ENCODE measurements at regions not wholly inside any gene's neighbourhood (a gene's known extent, or its start where the extent isn't known, plus 50 kb on each side); places are given as distances from the start of the nearest gene placed in this dataset.

- in situ Hi-C loops (cut with MboI; ENCODE audit: low sequenced_read_pairs), result no loop called here
Measured at GRCh38 chr9:73643379-73644013, 491.8 kb downstream of the ANXA1 start.

- in situ Hi-C loops (cut with MboI; ENCODE audit: low sequenced_read_pairs), result no loop called here
Measured at GRCh38 chr9:73647560-73647959, 495.9 kb downstream of the ANXA1 start.

GRCh38 chr9:73649552-73649951 lies 497.9 kb downstream of the ANXA1 start:
- in situ Hi-C loops (cut with MboI; ENCODE audit: low sequenced_read_pairs), result no loop called here

- in situ Hi-C loops (cut with MboI; ENCODE audit: low sequenced_read_pairs), result no loop called here
Measured at GRCh38 chr9:73655363-73655762, 503.7 kb downstream of the ANXA1 start.

DNA sequence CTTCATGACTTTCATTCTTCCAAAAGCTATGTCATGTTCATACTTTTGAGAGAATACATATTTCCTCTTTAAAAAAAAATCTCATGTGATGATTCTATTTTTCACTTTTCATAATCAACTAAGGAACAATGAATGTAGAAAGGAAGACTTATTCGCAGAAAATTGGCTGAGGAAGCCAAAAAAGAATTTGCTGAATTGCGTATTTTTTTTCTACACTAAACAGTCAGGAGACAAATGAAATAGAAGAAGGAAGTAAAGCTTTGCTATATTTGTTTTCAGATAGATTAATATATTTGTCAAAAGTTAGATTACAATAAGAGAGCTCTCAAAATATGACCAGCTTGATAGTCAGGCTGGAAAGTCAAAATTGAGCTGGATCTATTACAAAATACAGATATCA lies 504.2 kb downstream of the ANXA1 start:
- in situ Hi-C loops (cut with MboI; ENCODE audit: low sequenced_read_pairs), result no loop called here

- in situ Hi-C loops (cut with MboI; ENCODE audit: low sequenced_read_pairs), result no loop called here
Measured at GRCh38 chr9:73665253-73665652, 513.6 kb downstream of the ANXA1 start.

DNA sequence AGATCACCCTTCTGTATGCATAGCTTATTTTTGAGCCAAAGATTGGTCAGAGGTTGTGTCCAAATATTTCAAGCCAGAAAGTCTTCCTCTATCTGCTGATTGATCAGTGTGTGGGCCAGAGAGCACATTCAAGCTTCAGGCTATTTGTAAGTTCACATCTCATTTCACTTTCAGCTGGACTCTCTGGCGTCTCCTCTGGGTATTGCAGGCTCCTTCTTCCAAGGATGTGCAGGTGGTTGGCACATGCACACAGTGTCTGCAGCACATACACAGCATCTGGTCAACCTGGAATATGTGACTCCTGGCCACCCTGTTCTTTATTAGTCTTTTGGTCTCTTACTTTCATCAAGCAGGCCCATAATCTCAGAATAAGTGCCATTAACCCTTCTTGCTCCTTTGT lies 516.1 kb downstream of the ANXA1 start:
- in situ Hi-C loops (cut with MboI; ENCODE audit: low sequenced_read_pairs), result no loop called here

DNA sequence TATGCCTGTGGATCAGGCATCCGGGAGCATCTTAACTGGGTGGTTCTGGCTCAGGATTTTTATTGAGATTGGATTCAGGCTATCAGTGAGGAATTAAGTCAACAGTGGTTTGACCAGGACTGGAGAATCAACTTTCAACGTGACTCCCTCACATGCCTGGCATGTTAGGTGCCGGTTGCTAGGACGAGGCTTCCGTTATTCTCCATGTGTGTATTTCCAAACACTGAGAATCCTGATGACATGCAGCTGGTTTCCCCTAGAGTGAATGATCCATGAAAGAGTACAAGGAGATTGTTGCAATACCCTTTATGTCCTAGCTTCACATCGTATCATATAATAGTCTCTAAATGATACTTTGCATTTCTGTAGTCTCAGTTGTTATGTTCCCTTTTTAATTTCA lies 529.2 kb downstream of the ANXA1 start:
- in situ Hi-C loops (cut with MboI; ENCODE audit: low sequenced_read_pairs), result no loop called here

DNA sequence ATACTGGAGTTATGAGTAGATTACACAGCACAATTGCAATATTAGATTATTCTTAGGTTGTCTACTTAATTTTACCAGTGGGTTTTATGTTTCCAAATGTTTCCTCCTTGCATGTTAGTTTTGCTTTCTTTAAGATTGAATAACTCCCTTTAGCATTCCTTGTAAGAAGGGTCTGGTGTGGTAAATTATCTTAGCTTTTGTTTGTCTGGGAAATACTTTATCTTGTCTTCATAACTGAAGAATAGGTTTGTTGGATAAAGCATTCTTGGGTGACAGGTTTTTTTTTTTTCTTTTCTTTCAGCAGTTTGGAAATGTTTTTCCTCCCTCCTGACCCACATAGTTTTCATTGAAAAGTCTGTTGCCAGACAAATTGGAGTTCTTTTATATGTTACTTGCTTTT lies 531.1 kb downstream of the ANXA1 start:
- in situ Hi-C loops (cut with MboI; ENCODE audit: low sequenced_read_pairs), result no loop called here

DNA sequence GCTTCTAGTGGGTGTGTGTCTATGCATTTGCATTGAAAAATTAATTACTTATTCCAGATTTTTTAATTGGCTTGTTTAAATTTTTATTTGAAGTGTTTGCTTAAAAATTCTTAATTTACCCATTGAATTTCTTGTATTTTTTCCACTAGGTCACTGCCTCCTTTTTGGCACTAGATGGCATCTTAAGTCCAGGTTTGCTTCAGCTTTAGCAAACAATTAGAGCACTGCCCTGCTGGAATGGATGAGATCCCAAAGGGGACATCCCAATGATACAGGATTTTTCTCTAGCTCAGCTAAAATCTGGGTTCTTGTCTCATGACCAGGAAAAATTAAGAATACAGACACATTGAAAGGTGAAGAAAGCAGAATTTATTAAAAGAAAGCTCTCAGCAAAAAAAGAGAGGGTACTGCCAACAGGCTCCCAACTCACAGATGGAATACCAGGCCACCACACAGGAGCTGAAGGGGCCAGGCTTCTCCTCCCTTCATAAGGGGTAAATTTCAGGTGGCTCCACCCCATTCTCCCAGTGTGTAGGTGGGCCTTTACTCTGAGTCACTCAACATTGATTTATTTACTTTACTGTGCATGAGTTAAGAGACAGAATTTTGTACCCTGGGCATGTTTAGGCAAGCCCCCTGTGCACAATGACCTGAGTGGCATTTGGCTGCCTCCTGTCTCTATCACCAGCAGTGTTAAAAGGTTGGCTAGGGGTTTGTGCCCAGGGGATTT lies 532.4 kb downstream of the ANXA1 start:
- in situ Hi-C loops (cut with MboI; ENCODE audit: low sequenced_read_pairs), result no loop called here

GRCh38 chr9:73684601-73685000 lies 532.9 kb downstream of the ANXA1 start:
- in situ Hi-C loops (cut with MboI; ENCODE audit: low sequenced_read_pairs), result no loop called here

- in situ Hi-C loops (cut with MboI; ENCODE audit: low sequenced_read_pairs), result no loop called here
Measured at GRCh38 chr9:73685786-73686185, 534.1 kb downstream of the ANXA1 start.

DNA sequence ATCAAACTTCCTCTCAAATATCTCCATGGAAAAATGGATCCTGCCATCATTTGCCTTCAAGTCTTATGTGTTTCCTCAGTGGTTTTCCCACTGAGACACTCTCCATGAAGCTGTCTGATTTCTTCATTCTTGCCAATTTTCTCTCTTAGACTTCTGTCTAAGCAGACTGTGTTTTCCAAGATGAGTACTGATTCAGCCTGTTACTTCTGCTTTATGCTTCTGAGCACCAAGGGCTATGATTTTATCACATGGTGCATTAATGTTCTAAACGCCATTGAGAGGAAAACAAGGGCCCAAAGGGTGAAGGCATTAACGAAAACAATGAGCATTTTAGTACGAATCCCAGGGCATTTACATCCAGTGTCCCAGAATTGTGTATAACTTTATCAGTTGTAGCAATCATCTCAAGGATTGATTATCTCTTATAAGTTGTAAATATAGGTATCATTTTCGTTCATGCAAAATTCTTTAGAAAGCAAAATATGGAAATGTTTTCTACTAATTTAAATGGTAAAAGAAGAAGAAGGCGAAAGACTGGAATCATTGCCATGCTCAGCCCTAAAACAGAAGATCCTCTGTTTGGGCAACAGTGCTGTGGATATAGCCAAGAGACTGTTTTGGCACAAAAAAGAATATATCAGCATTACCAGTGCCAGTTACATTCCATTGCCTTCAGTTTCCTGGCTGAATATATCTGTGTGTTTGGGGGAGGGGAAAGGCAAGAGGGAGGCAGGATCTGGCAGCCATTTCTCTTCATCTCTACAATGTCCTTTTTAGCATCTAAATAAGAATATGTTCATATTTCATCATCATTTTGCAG lies 537.6 kb downstream of the ANXA1 start:
- in situ Hi-C loops (cut with MboI; ENCODE audit: low sequenced_read_pairs), result no loop called here

DNA sequence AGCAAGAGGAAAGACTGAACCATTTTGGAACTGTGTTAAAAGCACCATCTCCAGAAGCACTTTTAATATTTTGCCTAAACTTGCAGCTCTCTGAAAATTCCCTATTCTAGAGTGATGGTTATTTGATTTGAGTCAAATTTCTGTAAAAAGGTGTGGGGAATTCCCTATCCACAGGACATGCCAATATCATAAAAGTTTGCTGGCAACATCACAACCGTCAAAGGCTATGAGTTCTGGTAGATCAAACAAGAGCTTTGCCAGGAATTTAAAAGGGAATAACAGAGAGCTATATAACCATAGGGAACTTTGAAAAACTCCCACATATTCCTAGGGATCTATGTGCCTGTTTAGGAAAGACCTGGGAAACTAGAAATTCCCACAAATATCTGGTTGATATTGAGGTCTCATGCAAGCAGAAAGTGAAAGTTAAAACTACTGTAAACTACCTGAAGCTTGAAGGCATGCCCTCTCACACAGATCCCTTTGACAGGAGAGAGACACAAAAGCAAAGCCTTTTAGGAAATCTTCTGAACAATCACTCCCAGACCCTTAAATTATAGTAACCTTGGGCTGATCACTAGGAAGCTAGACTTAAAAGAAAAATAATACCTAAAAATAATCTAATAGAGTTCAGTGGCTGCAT lies 549.9 kb downstream of the ANXA1 start:
- in situ Hi-C loops (cut with MboI; ENCODE audit: low sequenced_read_pairs), result no loop called here

DNA sequence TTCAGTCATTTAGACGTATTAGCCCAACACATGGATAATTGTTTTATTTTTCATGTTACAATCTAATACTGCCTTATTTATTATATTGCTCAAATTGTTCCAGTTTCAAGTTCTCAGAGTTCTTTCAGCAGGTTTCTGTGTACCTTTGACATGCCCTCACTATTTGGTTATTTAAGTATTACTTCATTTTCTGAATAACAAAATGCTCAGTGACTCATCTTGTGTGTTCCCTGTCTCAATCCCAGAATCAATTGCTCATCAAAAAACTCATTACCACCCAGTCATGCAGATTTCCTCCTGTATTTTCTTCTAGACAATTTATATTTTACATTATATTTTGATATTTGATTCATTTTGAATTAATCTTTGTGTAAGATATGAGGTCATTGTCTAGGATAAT lies 562.6 kb downstream of the ANXA1 start:
- in situ Hi-C loops (cut with MboI; ENCODE audit: low sequenced_read_pairs), result no loop called here

DNA sequence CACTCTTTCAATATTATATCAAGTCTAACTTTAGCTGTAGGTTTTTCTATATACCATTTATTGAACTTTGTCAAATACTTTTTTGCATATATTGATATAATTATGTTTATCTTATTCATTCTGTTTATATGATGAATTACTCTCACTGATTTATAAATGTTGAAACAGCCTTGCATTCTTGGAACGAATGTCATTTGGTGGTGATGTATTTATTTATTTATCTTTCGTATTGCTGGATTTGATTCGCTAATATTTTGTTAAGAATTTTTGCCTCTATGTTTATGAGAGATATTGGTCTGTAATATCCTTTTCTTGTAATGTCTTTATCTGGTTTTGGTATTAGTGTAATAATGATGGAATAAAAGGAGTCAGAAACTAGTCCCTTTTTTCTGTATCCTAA lies 563.9 kb downstream of the ANXA1 start:
- in situ Hi-C loops (cut with MboI; ENCODE audit: low sequenced_read_pairs), result no loop called here

DNA sequence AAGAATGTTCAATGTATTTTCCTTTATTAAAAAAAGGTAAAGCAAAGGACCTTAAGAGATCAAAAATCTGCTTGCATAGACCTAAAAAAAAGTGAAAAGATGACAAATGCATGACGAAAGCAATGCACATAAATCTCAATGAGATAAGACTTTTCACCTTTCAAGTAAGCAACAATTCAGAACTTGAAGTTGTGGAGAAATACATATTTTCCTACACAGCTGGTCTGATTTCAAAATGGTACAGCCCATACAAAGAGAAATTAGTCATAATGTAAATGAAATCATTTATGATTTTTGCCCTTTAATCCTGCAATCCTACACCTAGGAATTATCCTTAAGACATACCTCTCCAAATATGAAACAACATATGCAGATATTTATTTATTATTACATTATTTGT lies 568.0 kb downstream of the ANXA1 start:
- in situ Hi-C loops (cut with MboI; ENCODE audit: low sequenced_read_pairs), result no loop called here

- in situ Hi-C loops (cut with MboI; ENCODE audit: low sequenced_read_pairs), result no loop called here
Measured at GRCh38 chr9:73720601-73721000, 568.9 kb downstream of the ANXA1 start.

GRCh38 chr9:73736270-73736669 lies 584.6 kb downstream of the ANXA1 start:
- in situ Hi-C loops (cut with MboI; ENCODE audit: low sequenced_read_pairs), result no loop called here

DNA sequence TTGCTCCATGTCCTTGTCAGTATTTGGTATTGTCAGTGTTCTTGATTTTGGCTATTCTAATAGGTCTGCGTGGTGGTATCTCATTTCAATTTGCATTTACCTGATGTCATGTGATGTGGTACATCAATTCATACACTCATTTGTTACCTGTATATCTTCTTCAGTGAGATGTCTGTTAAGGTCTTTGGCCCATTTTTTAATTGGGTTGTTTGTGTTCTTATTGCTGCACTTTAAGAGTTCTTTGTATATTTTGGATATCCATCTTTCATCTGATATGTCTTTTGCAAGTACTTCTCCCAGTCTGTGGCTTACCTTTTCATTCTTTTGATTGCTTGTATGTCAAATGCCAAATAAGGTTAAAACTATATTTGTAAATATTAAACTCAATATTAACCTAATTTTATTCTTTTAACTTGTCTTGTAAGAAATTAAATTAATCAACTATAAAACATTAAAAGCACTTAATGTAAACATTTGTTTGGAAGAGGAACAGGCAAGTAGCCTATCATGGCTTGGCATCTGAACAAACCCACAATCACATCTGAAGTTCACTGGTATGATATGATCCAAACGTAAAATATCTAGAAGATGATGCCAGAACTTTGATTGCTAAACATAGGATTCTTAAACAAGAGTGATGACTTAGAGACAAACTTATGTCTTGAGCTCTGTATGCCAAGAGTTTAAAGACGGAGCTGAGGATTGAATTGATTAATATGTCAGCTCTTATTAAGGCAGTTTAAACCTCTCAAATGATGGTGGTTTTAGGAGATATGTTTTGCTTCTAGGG lies 587.3 kb downstream of the ANXA1 start:
- in situ Hi-C loops (cut with MboI; ENCODE audit: low sequenced_read_pairs), result no loop called here

DNA sequence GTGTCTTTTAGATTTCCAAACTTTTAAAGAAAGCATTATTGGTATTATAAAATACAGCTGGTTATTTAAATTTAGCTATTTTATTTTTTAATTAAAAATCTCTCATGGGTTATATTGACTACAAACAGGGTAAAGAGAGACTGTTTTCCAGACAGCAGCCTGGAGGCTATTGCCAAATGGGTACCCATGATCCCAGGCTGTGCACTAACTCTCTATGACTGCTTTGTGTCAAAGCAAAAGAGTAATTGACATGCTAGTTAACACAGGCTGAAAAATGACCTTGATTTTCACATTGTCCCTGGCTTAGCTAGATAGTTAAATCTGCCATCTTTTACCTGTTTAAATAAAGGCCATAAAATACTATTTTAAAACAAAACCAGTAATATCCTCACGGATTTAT lies 589.7 kb downstream of the ANXA1 start:
- in situ Hi-C loops (cut with MboI; ENCODE audit: low sequenced_read_pairs), result no loop called here
